HepG2 (cell line): ENCODE measurements at regions not wholly inside any gene's neighbourhood (a gene's known extent, or its start where the extent isn't known, plus 50 kb on each side); places are given as distances from the start of the nearest gene placed in this dataset.

Experiments used
- ATAC-seq: fragments of 200-7000 bp; cut with Tn5 transposase; 3 replicates; pipeline ENCODE4 v1.9.1; 2020; ENCODE audit warnings: mild to moderate bottlenecking, moderate library complexity
- BruUV-seq: library from RNA; stranded (reverse); fragments of 400-500 nt; replicated peaks from 2 replicates; lab custom pipeline; 2021; lab: Mats Ljungman, UMichigan
- CTCF ChIA-PET: fragments of 300-600 bp; formaldehyde crosslinking; extraction: SDS; loops from one replicate; lab custom pipeline; 2021; ENCODE audit warnings: low total read pairs, inconsistent platforms, low intra/inter-chr PET ratio; lab: Yijun Ruan, JAX
- POLR2A ChIA-PET: fragments of 350-600 bp; sonication (Branson Sonifier 250); formaldehyde crosslinking; loops from one replicate; lab custom pipeline; 2020; ENCODE audit warnings: antibody characterized with exemption, inconsistent platforms; lab: Yijun Ruan, JAX
- DNase-seq: peaks from one replicate; pipeline ENCODE4 v3.0.0-alpha.2; 2015; ENCODE audit warnings: low spot score
- FAIRE-seq: peaks from 3 replicates; lab custom pipeline; 2011; peaks lifted over from hg19 to GRCh38; lab: Jason Lieb, UNC
- H2AFZ ChIP-seq: one replicate; pipeline ENCODE4 v1.6.1; 2011; ENCODE audit warnings: low read length, inconsistent platforms
- H3K27ac ChIP-seq: fragments of 300-600 bp; 3 replicates; pipeline ENCODE4 v1.8.0; 2011; ENCODE audit warnings: mixed run types, mild to moderate bottlenecking, mixed read lengths, low read length, inconsistent platforms; ENCODE audit not compliant: insufficient read depth; ENCODE audit errors: extremely low read length
- H3K27me3 ChIP-seq, 2 experiments: fragments of 200-600 bp in 1 of 2; 2 replicates in 1 of 2; 3 replicates in 1 of 2; pipeline versions ENCODE4 v1.6.0 to v1.8.0; 2011; ENCODE audit warnings: low read length in 2 of 2, mild to moderate bottlenecking in 2 of 2, moderate library complexity in 2 of 2, inconsistent platforms in 1 of 2; ENCODE audit not compliant: insufficient read depth in 2 of 2, control insufficient read depth in 1 of 2
- H3K36me3 ChIP-seq, 2 experiments: fragments of 200-600 bp in 1 of 2; replicated peaks in 1 of 2; 2 replicates in 1 of 2; 3 replicates in 1 of 2; pipeline versions ENCODE4 v1.5.1 to v1.8.0; 2011; ENCODE audit warnings: low read length in 2 of 2, inconsistent platforms in 1 of 2; ENCODE audit not compliant: insufficient read depth in 2 of 2, control insufficient read depth in 1 of 2
- H3K4me1 ChIP-seq: 2 replicates; pipeline ENCODE4 v1.5.1; 2012; ENCODE audit warnings: low read length, inconsistent platforms; ENCODE audit not compliant: insufficient read depth
- H3K4me2 ChIP-seq: 2 replicates; pipeline ENCODE4 v1.6.0; 2011; ENCODE audit warnings: low read depth, low read length, inconsistent platforms
- H3K4me3 ChIP-seq, 3 experiments: fragments of 200-600 bp in 1 of 3; sonication (generic), shearing (Covaris generic) in 1 of 3; replicated peaks in 1 of 3; 2 replicates each; pipeline ENCODE4 v1.5.1; 2011 to 2016; ENCODE audit warnings: low read length in 3 of 3, inconsistent platforms in 2 of 3, low read depth in 2 of 3, mild to moderate bottlenecking in 2 of 3, control low read depth in 1 of 3, mixed read lengths in 1 of 3; ENCODE audit not compliant: insufficient read depth in 1 of 3
- H3K79me2 ChIP-seq: one replicate; pipeline ENCODE4 v1.6.1; 2011; ENCODE audit warnings: low read length, inconsistent platforms; ENCODE audit not compliant: insufficient read depth
- H3K9ac ChIP-seq: 2 replicates; pipeline ENCODE4 v1.6.0; 2011; ENCODE audit warnings: mild to moderate bottlenecking, low read depth, low read length, inconsistent platforms; ENCODE audit not compliant: insufficient read depth
- H3K9me3 ChIP-seq: 2 replicates; pipeline ENCODE4 v1.5.1; 2012; ENCODE audit warnings: mild to moderate bottlenecking, low read length
- H4K20me1 ChIP-seq: 2 replicates; pipeline ENCODE4 v1.6.0; 2011; ENCODE audit warnings: inconsistent platforms, mild to moderate bottlenecking, low read length, moderate library complexity; ENCODE audit not compliant: insufficient read depth
- AKAP8 ChIP-seq: sonication (generic); formaldehyde crosslinking; IDR thresholded peaks from 2 replicates; pipeline ENCODE4 v1.5.1; 2020; ENCODE audit warnings: mild to moderate bottlenecking, missing genetic modification reagents
- CCDC6 ChIP-seq: sonication (generic); formaldehyde crosslinking; IDR thresholded peaks from 2 replicates; pipeline ENCODE4 v1.8.1; 2022; ENCODE audit warnings: mild to moderate bottlenecking, missing genetic modification reagents, moderate library complexity
- HNRNPLL ChIP-seq: fragments of 200-400 bp; formaldehyde crosslinking; IDR thresholded peaks from 2 replicates; pipeline ENCODE4 v1.6.1; 2017; ENCODE audit warnings: mild to moderate bottlenecking, low read depth, low read length; ENCODE audit not compliant: poor library complexity, severe bottlenecking
- KDM2A ChIP-seq: sonication (generic); formaldehyde crosslinking; IDR thresholded peaks from 2 replicates; pipeline ENCODE4 v1.4.0; 2020; ENCODE audit warnings: low read depth, missing genetic modification reagents, borderline replicate concordance
- NFE2L1 ChIP-seq: sonication (generic); formaldehyde crosslinking; IDR thresholded peaks from 2 replicates; pipeline ENCODE4 v1.4.0; 2020; ENCODE audit warnings: missing genetic modification reagents, mild to moderate bottlenecking, borderline replicate concordance
- NFYB ChIP-seq: sonication (generic); formaldehyde crosslinking; IDR thresholded peaks from 2 replicates; pipeline ENCODE4 v1.4.0; 2020; ENCODE audit warnings: missing genetic modification reagents
- ZHX1 ChIP-seq: sonication (generic); formaldehyde crosslinking; IDR thresholded peaks from 2 replicates; pipeline ENCODE4 v1.8.1; 2022; ENCODE audit warnings: low read depth, mild to moderate bottlenecking, missing genetic modification reagents
- ZNF362 ChIP-seq: sonication (generic); formaldehyde crosslinking; IDR thresholded peaks from 2 replicates; pipeline ENCODE4 v1.4.0; 2020; ENCODE audit warnings: missing genetic modification reagents, mild to moderate bottlenecking, borderline replicate concordance
- ZNF572 ChIP-seq: sonication (generic); formaldehyde crosslinking; IDR thresholded peaks from 2 replicates; pipeline ENCODE4 v1.5.1; 2020; ENCODE audit warnings: mild to moderate bottlenecking, missing genetic modification reagents
- ZNF790 ChIP-seq: sonication (generic); formaldehyde crosslinking; IDR thresholded peaks from 2 replicates; pipeline ENCODE4 v1.8.0; 2022; ENCODE audit warnings: missing genetic modification reagents, mild to moderate bottlenecking, borderline replicate concordance
- WGBS: methylation state at CpG from one replicate; pipeline ENCODE4 v1.1.6; 2017; ENCODE audit warnings: low lambda C conversion rate; 5-methylcytosine and 5-hydroxymethylcytosine counted together
- in situ Hi-C: cut with HindIII; loops from 2 replicates; pipeline ENCODE4 v1.10.0; 2017; ENCODE audit warnings: low pct_unique_long_range_greater_than_20kb; ENCODE audit not compliant: extremely low pct_ligation_motif_present
- intact Hi-C: fragments of 100-400 bp; cut with micrococcal nuclease; formaldehyde crosslinking; loops from one replicate; pipeline ENCODE4 v1.10.0; 2022; ENCODE audit not compliant: unreplicated experiment

GRCh38 chr12:113676117-113676516 lies 204.4 kb upstream of the LHX5 start (continued):
- TF ChIP-seq NFYB (CRISPR knock-in tag) (no peak), AKAP8 (CRISPR knock-in tag) (no peak), CCDC6 (CRISPR knock-in tag) (no peak)

- Histone ChIP-seq H3K27ac (no peak overlapping the region), H3K4me1 (no peaks in the 10 kb centered on the region), H3K9ac (no peak overlapping the region), H3K36me3 (no peaks in the 10 kb centered on the region), H3K9me3 (no peaks in the 10 kb centered on the region), H3K79me2 (no peaks in the 10 kb centered on the region), H3K4me3 (no peak overlapping the region), H4K20me1 (no peaks in the 10 kb centered on the region), H3K4me2 (no peak overlapping the region), H2AFZ (no peak overlapping the region), H3K27me3 (peaks cover 3 to 66% of the 10 kb centered on the region in 2 experiments)
- no peak for ATAC-seq
- ChIA-PET POLR2A (no interaction called here), CTCF (no interaction called here)
- no TSS peak for BruUV-seq
- TF ChIP-seq KDM2A = no peak
- no peak for TF ChIP-seq ZNF362 (CRISPR knock-in tag)
- no peak for TF ChIP-seq HNRNPLL
- no peak for TF ChIP-seq NFE2L1 (CRISPR knock-in tag)
- TF ChIP-seq ZNF790 = no peak
- TF ChIP-seq ZNF572 (CRISPR knock-in tag) = no peak
- no peak for TF ChIP-seq ZHX1 (CRISPR knock-in tag)
- no peak for DNase-seq
- no peak for FAIRE-seq
- intact Hi-C loops (no loop called here), in situ Hi-C loops (no loop called here)
- 27% methylated on average over 9 of the region's 9 CpGs for WGBS
These were observed 203.3 kb upstream of the LHX5 start for GRCh38 chr12:113674996-113675395.
